Liver (tissue), 7 donors: ENCODE measurements at regions not wholly inside any gene's neighbourhood (a gene's known extent, or its start where the extent isn't known, plus 50 kb on each side); places are given as distances from the start of the nearest gene placed in this dataset.

Experiments
- DNase-seq: peaks from one replicate; pipeline ENCODE4 v3.0.0-alpha.2; 2017; ENCODE audit warnings: low spot score
- H3K27ac ChIP-seq, 2 donors: one replicate each; pipeline ENCODE4 v1.7.0; 2013; ENCODE audit warnings: inconsistent platforms in 2 of 2, low read length in 2 of 2, control low read depth in 1 of 2, low read depth in 1 of 2, mild to moderate bottlenecking in 1 of 2
- H3K27me3 ChIP-seq, 4 donors: one replicate each; pipeline versions ENCODE4 v1.6.1 to v1.7.0; 2013; ENCODE audit warnings: low read length in 3 of 4, inconsistent platforms in 1 of 4, mild to moderate bottlenecking in 1 of 4, moderate library complexity in 1 of 4; ENCODE audit not compliant: control insufficient read depth in 4 of 4, insufficient read depth in 4 of 4
- H3K36me3 ChIP-seq, 4 donors: one replicate each; pipeline versions ENCODE4 v1.6.1 to v1.7.0; 2013; ENCODE audit warnings: low read length in 3 of 4, mild to moderate bottlenecking in 3 of 4, low read depth in 1 of 4, moderate library complexity in 1 of 4; ENCODE audit not compliant: control insufficient read depth in 4 of 4, insufficient read depth in 3 of 4
- H3K4me1 ChIP-seq, 4 donors: one replicate each; pipeline versions ENCODE4 v1.6.1 to v1.7.0; 2013; ENCODE audit warnings: low read length in 3 of 4, mild to moderate bottlenecking in 3 of 4, moderate library complexity in 1 of 4; ENCODE audit not compliant: control insufficient read depth in 4 of 4, insufficient read depth in 4 of 4
- H3K4me3 ChIP-seq, 3 donors: one replicate each; pipeline versions ENCODE4 v1.6.1 to v1.7.0; 2013; ENCODE audit warnings: low read length in 3 of 3, control low read depth in 1 of 3, low read depth in 1 of 3, mild to moderate bottlenecking in 1 of 3
- H3K9ac ChIP-seq, 2 donors: one replicate each; pipeline ENCODE4 v1.7.0; 2013; ENCODE audit warnings: low read length in 2 of 2, mild to moderate bottlenecking in 2 of 2, moderate library complexity in 2 of 2, control low read depth in 1 of 2, low read depth in 1 of 2
- H3K9me3 ChIP-seq, 4 donors: one replicate each; pipeline versions ENCODE4 v1.6.1 to v1.7.0; 2013; ENCODE audit warnings: low read length in 3 of 4; ENCODE audit not compliant: control insufficient read depth in 4 of 4
- CTCF ChIP-seq: fragments of 150-350 bp; IDR thresholded peaks from 2 replicates; pipeline ENCODE4 v1.5.1; 2017; ENCODE audit warnings: improper control_type of control experiment, low read depth, low read length; ENCODE audit not compliant: missing input control
- EGR1 ChIP-seq, 2 donors: IDR thresholded peaks; 2 replicates each; pipeline ENCODE4 v1.6.1; 2016 to 2018; ENCODE audit warnings: antibody characterized with exemption in 2 of 2, low read depth in 2 of 2
- FOXA1 ChIP-seq: IDR thresholded peaks from 2 replicates; pipeline ENCODE4 v1.6.1; 2016; ENCODE audit warnings: antibody characterized with exemption
- FOXA2 ChIP-seq: IDR thresholded peaks from 2 replicates; pipeline ENCODE4 v1.6.1; 2016; ENCODE audit warnings: antibody characterized with exemption
- GABPA ChIP-seq, 2 donors: IDR thresholded peaks in 1 of 2; conservative IDR thresholded peaks in 1 of 2; 2 replicates each; pipeline ENCODE4 v1.6.1; 2016; ENCODE audit warnings: antibody characterized with exemption in 2 of 2, mild to moderate bottlenecking in 1 of 2, moderate library complexity in 1 of 2
- HNF4A ChIP-seq, 2 donors: conservative IDR thresholded peaks; 2 replicates each; pipeline ENCODE4 v1.6.1; 2016; ENCODE audit warnings: antibody characterized with exemption in 2 of 2, mild to moderate bottlenecking in 2 of 2
- HNF4G ChIP-seq: IDR thresholded peaks from 2 replicates; pipeline ENCODE4 v1.6.1; 2016; ENCODE audit warnings: antibody characterized with exemption
- JUND ChIP-seq, 2 donors: IDR thresholded peaks; 2 replicates each; pipeline ENCODE4 v1.6.1; 2016; ENCODE audit warnings: antibody characterized with exemption in 2 of 2
- NR2F2 ChIP-seq: IDR thresholded peaks from 2 replicates; pipeline ENCODE4 v1.6.1; 2016; ENCODE audit warnings: antibody characterized with exemption
- RAD21 ChIP-seq, 2 donors: IDR thresholded peaks; 2 replicates each; pipeline ENCODE4 v1.6.1; 2016; ENCODE audit warnings: antibody characterized with exemption in 2 of 2, mild to moderate bottlenecking in 2 of 2
- REST ChIP-seq: IDR thresholded peaks from 2 replicates; pipeline ENCODE4 v1.6.1; 2016; ENCODE audit warnings: antibody characterized with exemption, mild to moderate bottlenecking
- RXRA ChIP-seq, 2 donors: IDR thresholded peaks; 2 replicates each; pipeline ENCODE4 v1.6.1; 2017 to 2018; ENCODE audit warnings: antibody characterized with exemption in 2 of 2, mild to moderate bottlenecking in 1 of 2
- SP1 ChIP-seq: IDR thresholded peaks from 2 replicates; pipeline ENCODE4 v1.6.1; 2018; ENCODE audit warnings: antibody characterized with exemption, mild to moderate bottlenecking
- TAF1 ChIP-seq: conservative IDR thresholded peaks from 2 replicates; pipeline ENCODE4 v1.6.1; 2016; ENCODE audit warnings: antibody characterized with exemption, mild to moderate bottlenecking
- YY1 ChIP-seq: IDR thresholded peaks from 2 replicates; pipeline ENCODE4 v1.6.1; 2016; ENCODE audit warnings: antibody characterized with exemption, mild to moderate bottlenecking
- ZBTB33 ChIP-seq: IDR thresholded peaks from 2 replicates; pipeline ENCODE4 v1.6.1; 2016; ENCODE audit warnings: antibody characterized with exemption
- TF ChIP-seq, protein P1 (sequence below): IDR thresholded peaks from 2 replicates; pipeline ENCODE4 v1.6.1; 2016; ENCODE audit warnings: antibody characterized with exemption
- TF ChIP-seq, protein P2 (sequence below): IDR thresholded peaks from 2 replicates; pipeline ENCODE4 v1.6.1; 2016; ENCODE audit warnings: antibody characterized with exemption
- donor health status: healthy.
- donor health status: healthy.
- donor health status: healthy.
- donor health status: healthy.

DNA sequence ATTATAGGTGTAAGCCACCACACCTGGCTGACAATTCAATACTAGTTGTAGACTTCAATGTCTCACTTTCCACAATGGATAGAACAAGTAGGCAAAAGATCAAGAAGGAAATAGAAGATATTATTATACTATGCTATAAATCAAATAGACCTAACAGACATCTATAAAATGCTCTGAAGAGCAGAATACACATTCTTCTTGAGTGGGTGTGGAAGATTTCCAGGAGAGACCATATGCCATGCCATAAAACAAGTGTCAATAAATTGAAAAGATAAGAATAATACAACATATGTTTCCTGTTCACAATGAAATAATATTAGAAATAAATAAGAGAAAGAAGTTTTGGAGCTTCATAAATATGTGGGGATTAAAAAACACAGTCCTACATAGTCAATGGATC lies 179.3 kb upstream of the AMOT start:
- TF ChIP-seq EGR1 (IDR thresholded peaks at IDR 0.05; ENCODE audit: low read depth in 2 of 2) (no peak), HNF4G (no peak), RXRA (IDR thresholded peaks at IDR 0.05) (no peak), ZBTB33 (no peak), YY1 (no peak), REST (no peak), SP1 (no peak), HNF4A (conservative IDR thresholded peaks at IDR 0.05) (no peak), RAD21 (IDR thresholded peaks at IDR 0.05) (no peak), NR2F2 (no peak), GABPA (IDR thresholded peaks at IDR 0.05 in 1 of 2, conservative IDR thresholded peaks at IDR 0.05 in 1 of 2) (no peak), FOXA1 (no peak), FOXA2 (no peak), CTCF (no peak), TAF1 (no peak), JUND (IDR thresholded peaks at IDR 0.05) (no peak)
- TF ChIP-seq, protein P1, sequence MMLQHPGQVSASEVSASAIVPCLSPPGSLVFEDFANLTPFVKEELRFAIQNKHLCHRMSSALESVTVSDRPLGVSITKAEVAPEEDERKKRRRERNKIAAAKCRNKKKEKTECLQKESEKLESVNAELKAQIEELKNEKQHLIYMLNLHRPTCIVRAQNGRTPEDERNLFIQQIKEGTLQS = no peak
- TF ChIP-seq, protein P2, sequence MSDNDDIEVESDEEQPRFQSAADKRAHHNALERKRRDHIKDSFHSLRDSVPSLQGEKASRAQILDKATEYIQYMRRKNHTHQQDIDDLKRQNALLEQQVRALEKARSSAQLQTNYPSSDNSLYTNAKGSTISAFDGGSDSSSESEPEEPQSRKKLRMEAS = no peak
- H3K4me3 ChIP-seq = no peak overlapping the region
- no peak overlapping the region for H3K27ac ChIP-seq
- H3K9ac ChIP-seq = no peak overlapping the region
- H3K27me3 ChIP-seq = no peaks in the 10 kb centered on the region
- H3K9me3 ChIP-seq = no peaks in the 10 kb centered on the region
- DNase-seq = no peak
- H3K36me3 ChIP-seq = no peaks in the 10 kb centered on the region
- H3K4me1 ChIP-seq = no peaks in the 10 kb centered on the region
